T-helper 1 cell treated with Interleukin-12 subunit alpha and Interleukin-12 subunit beta and Interleukin-4 antibody, amounts not matched to agents 30 ng/mL and 1 ng/mL, for 36 hours (primary cell): ENCODE measurements at regions not wholly inside any gene's neighbourhood (a gene's known extent, or its start where the extent isn't known, plus 50 kb on each side); places are given as distances from the start of the nearest gene placed in this dataset.

Experiments used
- intact Hi-C: fragments of 100-400 bp; cut with micrococcal nuclease; formaldehyde crosslinking; loops from one replicate; pipeline ENCODE4 v1.15.1; 2024

DNA sequence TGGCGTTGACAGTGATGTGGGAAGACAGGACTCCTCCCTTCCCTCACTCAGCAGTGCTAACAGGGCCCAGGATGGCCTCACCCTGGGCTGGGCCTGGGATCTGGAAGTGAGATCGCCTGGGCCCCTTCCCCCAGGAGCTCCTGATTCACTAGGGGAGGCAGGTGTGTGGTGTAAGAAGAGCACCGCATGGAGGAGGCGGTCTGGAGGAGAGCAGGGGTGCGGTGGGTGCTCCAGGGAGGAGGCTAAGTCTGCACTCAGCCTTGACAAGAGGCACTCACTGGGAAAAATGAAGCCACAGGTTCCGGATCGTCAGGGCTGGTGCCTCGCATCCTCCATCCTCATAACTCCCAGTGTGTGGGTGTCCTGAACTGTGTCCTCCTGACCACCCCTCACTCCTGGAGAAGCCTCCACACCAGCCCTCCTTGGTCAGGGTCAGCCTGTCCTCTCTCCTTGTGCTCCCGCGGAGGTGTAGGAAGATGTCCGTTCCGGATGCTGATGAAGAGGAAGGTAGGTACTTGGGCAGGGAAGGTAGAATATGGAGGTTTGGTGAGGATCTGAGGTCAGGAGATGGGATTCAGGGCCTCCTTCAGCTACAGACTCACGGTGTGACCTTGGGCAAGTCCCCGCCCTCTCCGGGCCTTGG lies 142.1 kb upstream of the WNT4 start:
- intact Hi-C loops, result no loop called here

DNA sequence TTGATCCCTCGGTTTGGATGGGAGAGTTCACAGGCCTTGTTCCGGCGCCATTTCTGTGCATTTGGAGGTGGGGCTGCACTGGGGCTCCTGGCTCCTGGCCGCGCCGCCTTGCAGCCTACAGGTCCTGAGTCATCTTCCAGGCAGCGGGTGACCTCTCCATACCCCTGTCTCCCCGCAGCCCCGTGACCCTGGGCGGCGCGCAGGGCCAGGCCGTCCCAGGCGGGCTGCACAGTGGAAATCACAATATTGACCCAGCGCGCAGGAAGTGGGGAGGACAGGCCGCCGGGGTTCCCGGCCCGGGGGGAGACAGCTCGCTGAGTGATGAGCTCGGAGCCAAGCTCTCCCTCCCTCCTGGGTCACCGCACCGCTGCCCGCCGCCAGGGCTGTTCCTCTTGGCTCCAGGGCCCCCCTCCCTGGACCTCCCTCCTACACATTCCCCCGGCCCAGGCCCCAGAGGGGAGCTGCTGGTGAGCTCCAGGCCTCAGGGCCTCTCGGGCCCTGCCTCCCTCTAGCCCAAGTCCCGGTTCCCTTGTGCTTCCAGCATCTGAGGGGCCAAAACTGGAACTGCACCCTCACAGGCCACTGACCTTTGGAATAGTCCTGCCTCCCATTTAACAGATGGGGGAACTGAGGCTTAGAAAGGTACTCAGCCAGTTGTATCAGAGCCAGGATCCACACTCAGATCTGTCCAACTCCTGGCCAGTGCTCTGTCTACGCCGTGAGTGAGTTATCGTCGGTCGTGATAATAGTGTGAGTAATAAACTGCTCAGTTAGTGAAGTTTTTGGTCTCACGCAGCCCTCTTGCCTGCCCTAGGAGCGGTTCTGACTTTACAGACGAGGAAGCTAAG lies 142.9 kb upstream of the WNT4 start:
- intact Hi-C loops, result no loop called here

- intact Hi-C loops, result no loop called here
Measured at GRCh38 chr1:22286491-22286890, 143.6 kb upstream of the WNT4 start.

DNA sequence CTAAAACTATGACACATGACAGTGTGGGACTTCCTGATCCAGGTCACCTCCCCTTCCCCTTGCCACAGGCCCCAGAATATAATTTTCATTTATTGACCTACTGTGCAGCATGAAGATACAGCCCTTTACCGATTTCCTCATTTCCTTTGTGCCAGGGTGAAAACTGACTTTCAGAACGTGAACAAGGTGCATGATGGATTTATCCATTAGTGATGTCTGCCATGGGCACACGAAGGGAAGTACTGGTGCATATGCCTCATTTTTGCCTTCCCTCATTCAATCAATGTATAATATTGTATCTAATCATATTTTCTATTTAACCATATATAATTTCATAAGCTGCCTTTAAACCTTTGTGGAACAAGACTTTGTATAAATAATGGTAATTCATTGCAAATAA lies 144.4 kb upstream of the WNT4 start:
- intact Hi-C loops, result no loop called here

- intact Hi-C loops, result no loop called here
Measured at GRCh38 chr1:22287946-22288520, 145.1 kb upstream of the WNT4 start.

DNA sequence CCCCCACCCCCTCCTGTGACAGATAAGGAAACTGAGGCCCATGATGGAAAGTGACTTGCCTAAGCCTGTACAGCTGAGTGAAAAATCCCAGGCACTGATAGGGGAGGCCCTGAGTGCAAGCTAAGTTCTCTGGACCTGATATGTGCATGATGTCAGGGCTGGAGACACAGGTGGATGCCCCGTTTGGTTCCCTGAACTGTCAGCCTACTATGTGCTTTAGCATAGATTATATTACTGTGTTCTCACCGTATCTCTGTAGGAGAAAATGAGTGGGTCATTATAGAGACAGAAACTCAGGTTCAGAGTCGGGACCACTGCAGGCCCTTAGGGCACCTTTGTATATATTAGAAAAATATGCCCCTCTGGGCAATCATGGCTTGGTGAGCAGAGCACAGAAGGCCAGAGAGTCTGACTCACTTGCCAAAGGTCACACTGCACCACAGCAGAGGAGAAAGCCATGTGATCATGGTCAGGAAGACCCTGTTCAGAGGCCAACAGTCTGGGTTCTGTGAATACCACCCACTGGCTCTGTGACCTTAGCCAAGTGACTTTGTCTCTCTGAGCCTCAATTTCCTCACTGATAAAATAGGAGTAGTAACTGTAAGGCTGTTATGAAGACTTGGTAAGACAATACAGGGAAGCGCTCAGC lies 145.8 kb upstream of the WNT4 start:
- intact Hi-C loops, result no loop called here

- intact Hi-C loops, result no loop called here
Measured at GRCh38 chr1:22289307-22289995, 146.6 kb upstream of the WNT4 start.

DNA sequence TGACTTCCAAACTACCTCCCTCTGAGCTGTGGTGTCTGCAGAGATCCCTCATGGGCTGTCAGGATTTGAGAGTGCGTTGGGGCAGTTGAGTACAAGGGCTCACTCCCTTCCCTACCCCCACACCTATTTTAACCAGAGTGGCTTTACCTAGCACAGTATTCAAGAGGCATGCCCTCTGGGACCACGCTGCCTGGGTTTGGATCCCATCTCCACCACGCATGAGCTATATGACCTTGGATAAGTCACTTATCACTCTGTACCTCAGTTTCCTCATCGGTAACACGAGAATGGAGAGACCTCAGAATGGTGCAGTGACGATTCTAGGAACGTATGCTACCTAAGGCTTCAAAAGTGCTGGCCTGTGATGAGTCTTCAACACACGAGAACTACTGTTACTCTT lies 147.3 kb upstream of the WNT4 start:
- intact Hi-C loops, result no loop called here

DNA sequence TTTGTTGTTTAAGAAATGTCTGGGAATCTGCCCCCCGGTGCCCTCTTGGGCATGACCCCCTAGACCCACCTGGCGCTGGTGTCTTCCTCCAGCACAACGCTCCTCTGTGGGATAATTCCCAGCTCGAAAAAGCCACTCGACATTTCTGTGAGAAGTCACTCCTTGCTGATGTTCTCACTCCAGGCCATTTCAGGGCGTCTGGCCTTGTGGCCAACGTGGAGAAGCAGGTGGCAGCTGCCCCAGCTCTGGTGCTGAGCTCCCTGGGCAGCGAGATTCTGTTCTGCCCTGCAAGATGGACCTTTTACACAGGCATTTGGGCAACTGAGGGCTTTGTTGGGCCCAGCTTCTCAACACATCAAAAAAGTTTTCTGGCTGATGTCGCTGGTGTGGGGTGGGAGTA lies 147.7 kb upstream of the WNT4 start:
- intact Hi-C loops, result no loop called here

DNA sequence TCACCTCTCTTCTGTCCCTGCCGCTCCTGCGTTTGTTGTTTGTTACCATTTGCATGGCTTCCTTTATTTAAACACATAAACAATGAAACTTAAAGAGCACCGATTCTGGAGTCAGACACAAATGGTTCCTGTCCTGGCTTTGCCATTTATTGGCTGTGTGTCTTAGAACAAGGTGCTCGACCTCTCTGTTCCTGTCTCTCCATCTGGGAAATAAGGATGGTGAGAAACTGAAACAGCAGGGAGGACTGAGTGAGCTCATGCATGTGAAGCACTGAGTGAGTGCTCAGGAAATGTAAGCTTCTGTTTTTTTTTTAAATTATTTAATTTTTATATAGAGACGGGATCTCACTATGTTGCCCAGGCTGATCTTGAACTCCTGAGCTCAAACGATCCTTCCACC lies 148.2 kb upstream of the WNT4 start:
- intact Hi-C loops, result no loop called here

- intact Hi-C loops, result no loop called here
Measured at GRCh38 chr1:22291494-22291893, 148.6 kb upstream of the WNT4 start.

- intact Hi-C loops, result no loop called here
Measured at GRCh38 chr1:22292011-22292788, 149.3 kb upstream of the WNT4 start.

DNA sequence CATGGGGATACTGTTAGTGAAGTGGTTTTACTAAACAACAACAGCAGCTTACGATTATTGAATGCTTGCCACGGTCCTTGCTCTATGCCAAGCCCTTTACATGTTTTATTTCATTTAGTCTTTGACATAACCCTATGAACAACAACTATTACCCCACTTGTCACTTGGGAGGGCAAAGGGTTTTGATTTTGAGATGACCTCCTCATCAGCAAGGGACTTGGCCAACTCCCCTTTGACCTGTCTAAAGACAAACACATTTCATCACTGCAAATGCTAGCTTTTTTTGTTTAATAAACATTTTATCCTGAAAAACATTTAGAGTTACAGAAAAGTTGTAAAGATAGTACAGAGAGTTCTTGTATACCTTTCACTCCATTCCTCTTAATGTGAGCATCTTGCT lies 152.5 kb upstream of the WNT4 start:
- intact Hi-C loops, result no loop called here

GRCh38 chr1:22295856-22296255 lies 153.0 kb upstream of the WNT4 start:
- intact Hi-C loops, result no loop called here

DNA sequence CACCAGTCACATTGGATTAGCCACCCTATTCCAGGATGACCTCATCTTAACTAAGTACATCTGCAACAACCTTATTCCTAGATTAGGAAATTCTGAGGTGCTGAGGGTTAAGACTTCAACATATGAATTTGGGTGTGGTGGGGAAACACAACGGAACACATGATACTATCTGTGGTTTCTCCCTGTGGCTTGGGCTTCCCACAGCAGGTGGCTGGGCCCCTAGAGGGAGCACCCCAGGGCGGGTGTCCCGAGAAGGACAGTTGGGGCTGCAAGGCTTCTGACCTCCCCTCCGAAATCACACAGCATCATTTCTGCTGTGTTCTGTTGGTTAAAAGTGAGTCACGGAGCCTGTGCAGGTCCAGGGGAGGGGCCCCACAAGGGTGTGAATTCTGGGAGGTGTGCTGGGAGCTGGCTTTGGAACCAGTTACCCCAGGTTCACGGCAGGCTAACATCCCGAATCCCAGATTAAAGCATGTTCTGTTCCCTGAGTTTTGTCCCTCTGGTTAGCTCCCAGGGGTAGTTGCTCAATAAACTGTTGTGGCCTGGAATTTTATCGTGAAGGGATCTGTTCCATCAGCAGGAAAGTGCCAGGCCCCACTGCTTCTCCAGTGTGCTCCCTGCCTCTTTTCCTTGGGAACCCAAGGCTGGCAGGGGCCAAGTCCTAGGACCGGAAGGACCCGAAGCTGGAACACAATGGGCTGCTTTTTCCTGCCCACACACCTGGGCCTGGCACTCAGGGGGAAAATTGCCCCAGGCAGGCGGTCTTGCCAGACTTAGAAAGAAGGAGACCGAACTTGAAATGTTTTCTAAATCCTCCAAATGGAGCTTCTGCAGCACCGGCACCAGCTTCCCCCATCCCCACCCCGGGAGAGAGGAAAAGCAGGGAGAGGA lies 154.0 kb upstream of the WNT4 start:
- intact Hi-C loops, result no loop called here

- intact Hi-C loops, result no loop called here
Measured at GRCh38 chr1:22297999-22298398, 153.7 kb upstream of the ZBTB40 start.

DNA sequence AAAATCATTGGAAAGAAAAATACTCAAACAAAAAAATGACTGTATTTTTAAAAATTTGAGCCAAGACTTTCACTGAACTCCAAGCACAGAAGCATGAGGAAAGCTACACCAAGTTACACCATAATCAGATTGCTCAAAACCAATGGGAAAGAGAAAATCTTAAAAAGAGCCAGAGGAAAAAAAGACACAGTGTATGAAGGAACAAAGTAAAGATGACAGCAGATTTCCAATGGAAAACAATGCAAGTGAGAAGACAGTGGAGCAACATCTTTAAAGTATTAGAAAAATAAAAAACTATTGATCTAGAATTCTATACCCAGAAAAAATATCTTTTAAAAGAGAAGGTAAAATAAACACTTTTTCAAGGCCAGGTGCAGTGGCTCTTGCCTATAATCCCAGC lies 147.8 kb upstream of the ZBTB40 start:
- intact Hi-C loops, result no loop called here

DNA sequence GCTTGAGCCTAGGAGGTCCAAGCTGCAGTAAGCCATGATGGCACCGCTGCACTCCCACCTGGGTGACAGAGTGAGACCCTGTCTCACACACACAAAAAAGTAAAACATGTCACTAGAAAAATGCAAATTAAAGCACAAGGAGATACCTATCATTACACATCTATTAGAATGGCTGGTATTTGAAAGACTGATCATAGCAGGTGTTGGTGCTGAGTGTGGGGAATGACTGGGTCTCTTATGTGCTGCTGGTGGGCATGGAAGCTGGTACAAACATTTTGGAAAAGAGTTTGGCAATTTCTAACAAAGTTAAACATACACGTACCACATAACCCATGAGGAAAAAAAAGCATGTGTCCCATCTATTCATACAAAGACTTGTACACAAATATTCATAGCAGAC lies 142.1 kb upstream of the ZBTB40 start:
- intact Hi-C loops, result no loop called here

DNA sequence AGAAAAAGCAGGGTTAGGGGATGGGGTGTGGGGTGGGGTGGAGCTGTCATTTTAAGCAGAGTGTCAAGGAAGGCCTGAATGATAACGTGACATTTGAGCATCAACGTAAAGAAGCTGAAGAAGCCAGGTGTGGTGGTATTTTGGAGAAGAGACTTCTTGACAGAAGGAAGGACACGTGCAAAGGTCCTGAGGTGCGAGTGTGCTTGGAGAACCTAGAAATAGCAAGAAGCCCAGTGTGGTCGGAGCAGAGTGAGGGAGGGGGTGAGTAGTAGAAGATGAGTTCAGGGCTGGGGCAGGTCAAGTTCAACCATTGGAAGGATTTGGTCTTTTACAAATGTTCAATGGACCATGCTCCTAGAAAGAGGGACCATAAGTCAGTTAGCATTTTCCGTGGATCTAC lies 140.2 kb upstream of the ZBTB40 start:
- intact Hi-C loops, result no loop called here

- intact Hi-C loops, result no loop called here
Measured at GRCh38 chr1:22313321-22313720, 138.3 kb upstream of the ZBTB40 start.
